Stimulated activated effector memory CD8-positive, alpha-beta T cell treated with anti-CD3 and anti-CD28 coated beads, Interleukin-12 subunit alpha, Interleukin-12 subunit beta, amount 100 ng/mL, for 72 hours (primary cell): ENCODE measurements at regions not wholly inside any gene's neighbourhood (a gene's known extent, or its start where the extent isn't known, plus 50 kb on each side); places are given as distances from the start of the nearest gene placed in this dataset.
"Not testable (repeated sequence)": the region's sequence is repeated elsewhere in the genome, so short reads cannot be mapped to it uniquely, and the experiment has no call there.

Source experiments
- ATAC-seq: fragments of 150-1000 bp; cut with Tn5 transposase; 2 replicates; pipeline ENCODE4 v1.10.0; 2021
- DNase-seq, 2 donors: peaks; one replicate each; pipeline ENCODE4 v3.0.0; 2021 to 2022; ENCODE audit warnings: low spot score in 2 of 2
- H3K27ac Mint-ChIP-seq: one replicate; pipeline ENCODE4 v1.8.0; 2022; ENCODE audit warnings: mild to moderate bottlenecking, mixed read lengths
- H3K36me3 Mint-ChIP-seq: one replicate; pipeline ENCODE4 v1.8.0; 2022; ENCODE audit warnings: mild to moderate bottlenecking, mixed read lengths
- H3K4me1 Mint-ChIP-seq: one replicate; pipeline ENCODE4 v1.8.0; 2022; ENCODE audit warnings: mixed read lengths
- H3K4me3 Mint-ChIP-seq: one replicate; pipeline ENCODE4 v1.8.0; 2022; ENCODE audit warnings: mild to moderate bottlenecking, mixed read lengths
- H3K9me3 Mint-ChIP-seq: one replicate; pipeline ENCODE4 v1.8.0; 2022; ENCODE audit warnings: mixed read lengths

- DNase-seq, result no peak
- H3K27ac Mint-ChIP-seq, result no peak overlapping the region
- H3K4me3 Mint-ChIP-seq, result no peak overlapping the region
- no peaks in the 10 kb centered on the region for H3K36me3 Mint-ChIP-seq
- H3K9me3 Mint-ChIP-seq, result no peaks in the 10 kb centered on the region
- no peaks in the 10 kb centered on the region for H3K4me1 Mint-ChIP-seq
- no peak for ATAC-seq
These were observed 65.9 kb upstream of the SLC1A4 start for GRCh38 chr2:64923385-64923710.

DNA sequence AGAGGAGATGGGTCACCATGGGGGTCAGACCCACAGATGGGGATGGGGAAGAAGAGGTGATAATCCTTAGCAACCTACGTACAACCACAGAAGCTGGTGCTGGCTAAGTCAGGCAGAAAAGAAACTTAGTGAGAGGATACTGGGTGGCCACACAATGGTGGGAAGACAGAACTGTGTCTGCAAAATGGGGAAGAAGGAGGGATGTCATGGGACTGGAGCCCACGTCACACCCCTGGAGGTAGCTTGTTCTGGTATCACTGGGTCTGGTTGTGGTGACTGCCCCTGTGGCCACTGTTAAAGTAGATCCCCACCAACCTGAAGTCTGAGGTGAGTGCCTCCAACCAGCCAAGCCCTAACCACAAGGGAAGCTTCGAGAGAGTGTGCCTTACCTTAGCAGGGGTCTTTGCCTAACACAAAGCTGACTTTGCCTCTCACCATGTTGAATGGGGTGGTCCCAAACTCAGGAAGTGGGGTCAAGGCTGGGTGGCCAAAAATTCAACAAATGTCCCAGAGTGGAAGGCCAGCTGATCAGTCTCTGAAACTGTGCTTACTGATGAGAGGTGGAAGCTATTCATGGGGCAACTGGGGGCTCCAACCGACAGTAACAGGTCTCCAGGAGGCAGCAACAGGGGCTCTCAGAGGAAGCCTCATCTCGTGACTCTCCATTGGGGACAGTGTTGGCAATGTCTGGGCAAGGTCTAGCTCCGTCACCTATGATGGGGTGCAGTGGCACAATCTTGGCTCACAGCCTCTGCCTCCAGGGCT, 64.8 kb upstream of the SLC1A4 start:
- H3K4me1 Mint-ChIP-seq, result no peaks in the 10 kb centered on the region
- H3K9me3 Mint-ChIP-seq, result no peaks in the 10 kb centered on the region
- no peaks in the 10 kb centered on the region for H3K36me3 Mint-ChIP-seq
- ATAC-seq, result no peak
- no peak overlapping the region for H3K4me3 Mint-ChIP-seq
- no peak for DNase-seq
- no peak overlapping the region for H3K27ac Mint-ChIP-seq

DNA sequence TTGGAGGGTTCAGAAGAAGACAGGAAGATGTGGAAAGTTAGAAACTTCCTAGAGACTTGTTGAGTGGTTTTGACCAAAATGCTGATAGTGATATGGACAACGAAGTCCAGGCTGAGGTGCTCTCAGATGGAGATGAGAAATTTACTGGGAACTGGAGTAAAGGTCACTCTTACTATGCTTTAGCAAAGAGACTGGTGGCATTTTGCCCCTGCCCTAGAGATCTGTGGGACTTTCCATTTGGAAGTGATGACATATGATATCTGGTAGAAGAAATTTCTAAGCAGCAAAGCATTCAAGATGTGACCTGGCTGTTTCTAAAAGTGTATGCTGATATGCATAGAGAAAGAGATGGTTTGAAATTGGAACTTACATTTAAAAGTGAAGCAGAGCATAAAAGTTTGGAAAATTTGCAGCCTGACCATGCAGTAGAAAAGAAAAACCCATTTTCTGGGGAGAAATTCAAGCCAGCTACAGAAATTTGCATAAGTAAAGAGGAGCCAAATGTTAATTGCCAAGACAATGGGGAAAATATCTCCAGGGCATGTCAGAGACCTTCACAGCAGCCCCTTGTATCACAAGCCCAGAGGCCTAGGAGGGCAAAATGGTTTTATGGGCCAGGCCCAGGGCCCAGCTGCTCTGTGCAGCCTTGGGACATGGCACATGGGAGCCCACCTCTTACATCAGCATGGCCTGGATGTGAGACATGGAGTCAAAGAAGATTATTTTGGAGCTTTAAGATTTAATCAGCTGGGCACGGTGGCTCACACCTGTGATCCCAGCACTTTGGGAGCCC, 63.1 kb upstream of the SLC1A4 start:
- not testable (repeated sequence) for ATAC-seq, H3K27ac Mint-ChIP-seq, DNase-seq, H3K4me3 Mint-ChIP-seq, H3K36me3 Mint-ChIP-seq, H3K9me3 Mint-ChIP-seq, H3K4me1 Mint-ChIP-seq

DNA sequence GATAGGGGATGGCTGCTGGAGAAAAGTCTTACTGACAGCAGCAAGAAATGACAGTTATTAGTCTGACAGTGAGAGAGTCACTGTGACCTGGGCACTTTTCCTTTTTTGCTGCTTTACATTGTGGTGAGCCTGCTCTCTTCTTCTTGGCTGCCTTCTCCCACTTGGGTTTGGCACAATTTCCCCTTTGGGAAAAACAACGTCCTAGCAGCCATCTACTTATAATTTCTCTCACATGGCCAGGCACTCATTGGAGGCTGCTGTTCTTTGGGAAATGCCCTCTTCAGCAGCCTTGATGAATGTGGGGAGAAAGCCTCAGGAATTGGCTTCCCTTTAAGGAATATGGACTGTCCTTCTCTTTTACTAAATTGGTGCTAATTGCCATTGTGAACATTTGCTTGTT, 60.4 kb upstream of the SLC1A4 start:
- DNase-seq, result no peak
- H3K36me3 Mint-ChIP-seq, result no peaks in the 10 kb centered on the region
- H3K9me3 Mint-ChIP-seq, result no peaks in the 10 kb centered on the region
- H3K4me1 Mint-ChIP-seq, result no peaks in the 10 kb centered on the region
- no peak for ATAC-seq
- H3K27ac Mint-ChIP-seq, result peak overlapping the region; percentile 30
- no peak overlapping the region for H3K4me3 Mint-ChIP-seq

DNA sequence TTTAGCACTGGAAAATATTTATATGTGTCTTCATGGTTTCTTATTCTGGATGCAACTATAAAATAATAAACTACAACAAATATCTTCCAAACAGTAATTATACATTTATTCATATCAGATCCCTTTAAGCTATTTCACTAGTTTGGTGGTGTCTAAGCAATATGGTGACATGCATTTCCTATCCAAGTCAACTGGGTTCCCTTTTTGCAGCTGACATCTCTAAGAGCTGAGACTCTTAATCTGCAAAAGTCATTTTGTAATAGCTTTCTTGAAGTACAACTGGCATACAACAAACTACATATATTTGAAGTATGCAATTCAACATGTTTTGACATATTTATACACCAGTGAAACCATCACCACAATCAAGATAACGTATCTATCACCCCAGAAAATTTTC, 59.9 kb upstream of the SLC1A4 start:
- DNase-seq (no peak), ATAC-seq (no peak)
- Mint-ChIP-seq H3K36me3 (no peaks in the 10 kb centered on the region), H3K27ac (no peak overlapping the region), H3K4me3 (no peak overlapping the region), H3K9me3 (no peaks in the 10 kb centered on the region), H3K4me1 (no peaks in the 10 kb centered on the region)

DNA sequence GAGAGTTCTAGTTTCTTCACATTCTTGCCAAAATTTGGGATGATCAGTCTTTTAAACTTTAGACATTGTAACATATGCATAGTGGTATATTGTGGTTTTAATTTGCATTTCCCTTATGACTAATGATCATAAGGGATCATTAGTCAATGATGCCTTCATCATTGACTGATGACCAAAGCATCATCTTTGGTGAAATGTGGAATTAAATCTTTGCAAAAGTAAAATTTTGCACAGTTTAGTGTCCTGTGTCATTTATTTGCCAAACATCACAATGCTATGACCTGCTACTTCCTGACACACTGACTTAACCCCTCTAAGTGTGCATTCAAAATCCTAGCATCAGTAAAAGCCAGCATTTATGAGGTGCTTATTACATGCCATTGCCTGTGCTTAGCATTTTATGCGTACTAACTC, 58.9 kb upstream of the SLC1A4 start:
- H3K27ac Mint-ChIP-seq, result no peak overlapping the region
- no peaks in the 10 kb centered on the region for H3K36me3 Mint-ChIP-seq
- no peaks in the 10 kb centered on the region for H3K4me1 Mint-ChIP-seq
- no peak overlapping the region for H3K4me3 Mint-ChIP-seq
- ATAC-seq (no peak), DNase-seq (no peak)
- H3K9me3 Mint-ChIP-seq, result no peaks in the 10 kb centered on the region

DNA sequence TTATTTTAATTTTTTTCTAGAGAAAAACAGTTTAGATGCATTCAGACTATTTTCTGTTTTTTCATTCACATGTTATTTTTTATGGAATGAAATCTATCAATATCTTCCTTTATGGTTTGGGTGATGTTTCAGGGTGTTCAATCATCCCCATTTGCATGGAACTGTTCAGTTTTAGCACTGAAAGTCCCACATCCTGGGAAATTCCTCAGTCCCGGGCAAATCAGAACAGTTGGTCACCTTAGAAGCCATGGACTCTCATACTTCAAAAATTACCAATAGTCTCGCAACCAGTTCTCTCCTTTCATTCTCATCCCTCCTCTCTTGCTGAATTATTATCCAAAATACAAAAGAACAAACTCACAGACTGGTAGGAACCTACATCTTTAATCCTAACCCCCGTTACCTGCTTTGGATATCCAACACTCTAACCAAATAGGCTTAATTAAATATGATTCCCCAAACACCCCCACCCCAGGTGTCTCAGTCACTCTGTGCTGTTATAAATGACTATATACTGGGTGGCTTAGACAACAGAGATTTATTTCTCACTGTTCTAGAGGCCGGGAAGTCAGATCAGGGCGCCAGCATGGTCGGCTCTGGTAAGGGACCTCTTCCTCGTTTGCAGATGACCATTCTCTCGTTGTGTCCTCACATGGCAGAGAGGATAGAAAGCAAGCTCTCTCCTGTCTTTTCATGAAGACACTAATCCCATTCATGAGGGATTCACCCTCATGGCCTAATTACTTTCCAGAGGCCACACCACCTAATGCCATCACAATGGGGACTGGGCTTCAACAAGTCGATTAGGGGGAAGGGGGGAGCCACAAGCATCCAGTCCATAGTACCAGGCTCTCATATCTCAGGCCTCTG, 57.7 kb upstream of the SLC1A4 start:
- no peaks in the 10 kb centered on the region for H3K4me1 Mint-ChIP-seq
- H3K4me3 Mint-ChIP-seq, result no peak overlapping the region
- H3K27ac Mint-ChIP-seq, result no peak overlapping the region
- no peak for DNase-seq
- H3K36me3 Mint-ChIP-seq, result no peaks in the 10 kb centered on the region
- no peak for ATAC-seq
- no peaks in the 10 kb centered on the region for H3K9me3 Mint-ChIP-seq

DNA sequence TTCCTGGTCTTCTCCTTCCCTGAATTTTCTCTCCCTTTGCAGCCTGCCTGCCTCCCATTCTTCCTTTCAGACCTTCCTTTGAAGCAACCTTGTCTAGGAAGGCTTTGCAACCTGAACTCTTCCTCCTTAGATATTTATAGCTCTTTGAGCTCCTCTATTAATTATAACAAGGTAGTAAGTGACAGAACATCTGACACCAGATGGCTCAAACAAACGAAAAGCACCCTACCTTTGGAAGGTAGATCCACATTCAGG, 57.2 kb upstream of the SLC1A4 start:
- Mint-ChIP-seq H3K9me3 (no peaks in the 10 kb centered on the region), H3K36me3 (no peaks in the 10 kb centered on the region), H3K27ac (no peak overlapping the region), H3K4me3 (no peak overlapping the region), H3K4me1 (no peaks in the 10 kb centered on the region)
- ATAC-seq, result no peak
- no peak for DNase-seq

DNA sequence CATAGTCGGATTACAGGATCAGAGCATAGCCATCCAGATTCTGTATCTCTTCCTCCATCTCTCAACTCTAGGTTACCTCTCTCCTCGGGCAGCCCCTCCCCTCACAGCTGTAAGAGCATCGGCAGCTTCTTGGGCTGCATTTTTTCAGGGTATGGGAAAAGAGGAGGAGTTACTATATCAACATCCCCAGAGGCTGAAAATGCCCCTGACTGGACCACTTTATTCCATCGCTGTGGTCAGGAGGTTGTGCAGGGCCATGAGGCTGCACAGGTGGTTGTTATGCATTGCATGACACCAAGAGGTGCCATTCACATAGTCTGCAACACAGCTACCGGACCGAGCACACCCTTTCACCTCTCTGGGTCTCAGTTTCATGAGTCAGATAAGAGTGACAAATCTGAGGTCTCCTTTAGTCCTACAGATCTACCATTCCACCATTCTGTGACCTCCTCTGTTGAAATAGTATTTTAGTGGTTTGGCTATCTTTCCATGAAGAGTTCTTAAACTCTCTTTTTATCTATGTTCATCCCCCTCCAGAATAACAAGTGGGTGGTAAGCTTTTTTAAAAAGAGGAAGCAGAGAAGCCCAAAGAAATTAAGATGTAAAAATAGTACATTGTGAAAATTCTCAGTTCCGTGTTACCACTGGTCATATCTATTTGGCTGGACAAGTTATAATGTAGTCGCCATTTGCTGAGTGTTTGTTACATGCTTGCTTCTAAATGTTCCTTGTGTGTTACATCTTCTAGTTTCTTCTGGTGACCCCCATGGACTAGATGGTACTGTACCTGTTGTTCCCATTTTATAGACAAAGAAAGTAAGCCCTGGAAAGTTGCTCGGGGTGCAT, 56.6 kb upstream of the SLC1A4 start:
- Mint-ChIP-seq H3K9me3 (no peaks in the 10 kb centered on the region), H3K4me3 (no peak overlapping the region), H3K4me1 (no peaks in the 10 kb centered on the region), H3K27ac (no peak overlapping the region), H3K36me3 (no peaks in the 10 kb centered on the region)
- peak; percentile 63 for ATAC-seq
- no peak for DNase-seq

DNA sequence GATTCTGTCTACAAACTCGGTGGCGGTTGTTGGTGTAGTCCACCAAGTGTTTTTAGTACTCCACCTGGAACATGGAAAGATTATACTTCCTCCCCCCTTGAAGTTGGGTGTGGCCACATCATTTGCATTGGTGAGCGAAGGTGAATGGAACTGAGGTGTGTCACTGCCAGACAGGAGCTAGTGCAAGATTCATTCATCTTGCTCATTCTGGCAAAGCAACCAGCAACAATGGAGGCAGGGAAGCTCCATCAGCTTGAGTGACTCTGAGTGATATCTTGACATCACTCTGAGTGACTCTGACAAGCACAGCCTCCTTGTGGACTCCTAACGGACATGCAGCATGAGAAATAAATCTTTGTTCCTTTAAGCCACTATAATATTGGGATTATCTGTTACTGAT, 54.7 kb upstream of the SLC1A4 start:
- ATAC-seq (no peak), DNase-seq (no peak)
- no peaks in the 10 kb centered on the region for H3K9me3 Mint-ChIP-seq
- H3K36me3 Mint-ChIP-seq, result no peaks in the 10 kb centered on the region
- H3K4me1 Mint-ChIP-seq, result peaks cover 12% of the 10 kb centered on the region
- H3K27ac Mint-ChIP-seq, result no peak overlapping the region
- no peak overlapping the region for H3K4me3 Mint-ChIP-seq

- H3K4me1 Mint-ChIP-seq, result peaks cover 18% of the 10 kb centered on the region
- no peaks in the 10 kb centered on the region for H3K36me3 Mint-ChIP-seq
- DNase-seq, result no peak
- no peak overlapping the region for H3K4me3 Mint-ChIP-seq
- ATAC-seq, result no peak
- no peak overlapping the region for H3K27ac Mint-ChIP-seq
- no peaks in the 10 kb centered on the region for H3K9me3 Mint-ChIP-seq
These were observed 52.4 kb upstream of the SLC1A4 start for GRCh38 chr2:64936809-64937208.

- H3K9me3 Mint-ChIP-seq, H3K27ac Mint-ChIP-seq, H3K36me3 Mint-ChIP-seq, ATAC-seq, DNase-seq, H3K4me3 Mint-ChIP-seq: not testable (repeated sequence)
- peaks cover 22% of the 10 kb centered on the region for H3K4me1 Mint-ChIP-seq
These were observed 51.9 kb upstream of the SLC1A4 start for GRCh38 chr2:64937314-64937686.

DNA sequence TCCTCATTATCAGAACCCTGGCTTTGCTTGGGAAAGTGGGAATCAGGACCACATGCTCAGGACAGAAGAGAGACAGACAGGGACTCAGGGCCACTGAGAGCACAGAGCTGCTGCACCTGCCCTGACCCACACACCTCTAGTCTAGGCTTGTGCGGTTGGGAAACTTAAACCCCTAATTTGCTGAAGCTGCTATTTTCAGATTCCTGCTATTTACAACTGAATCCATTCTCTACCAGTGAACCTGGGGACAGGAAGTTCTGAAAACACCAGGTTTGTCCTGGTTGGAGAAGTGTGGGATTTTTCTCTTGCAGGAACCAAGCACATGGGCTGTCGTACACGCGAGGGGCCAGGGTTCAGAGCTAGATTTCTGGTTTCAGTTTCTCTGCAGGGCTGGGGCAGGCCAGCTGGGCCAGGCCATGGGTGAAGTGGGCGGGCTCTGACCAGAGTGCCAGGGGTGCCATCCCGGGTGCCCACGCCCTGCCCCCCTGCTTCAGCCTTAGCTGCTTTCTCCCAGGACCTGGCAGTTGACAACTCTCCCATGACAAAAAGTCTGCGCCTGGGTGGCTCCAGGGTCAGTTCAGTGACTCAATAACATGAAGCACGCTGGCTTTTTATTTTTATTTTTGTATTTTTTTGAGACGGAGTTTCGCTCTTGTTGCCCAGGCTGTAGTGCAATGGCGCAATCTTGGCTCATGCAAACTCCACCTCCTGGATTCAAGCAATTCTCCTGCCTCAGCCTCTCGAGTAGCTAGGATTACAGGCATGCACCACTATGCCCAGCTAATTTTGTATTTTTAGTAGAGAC, 51.3 kb upstream of the SLC1A4 start:
- DNase-seq (no peak), ATAC-seq (no peak)
- peaks cover 24% of the 10 kb centered on the region for H3K4me1 Mint-ChIP-seq
- H3K9me3 Mint-ChIP-seq, result no peaks in the 10 kb centered on the region
- no peaks in the 10 kb centered on the region for H3K36me3 Mint-ChIP-seq
- no peak overlapping the region for H3K27ac Mint-ChIP-seq
- H3K4me3 Mint-ChIP-seq, result no peak overlapping the region

DNA sequence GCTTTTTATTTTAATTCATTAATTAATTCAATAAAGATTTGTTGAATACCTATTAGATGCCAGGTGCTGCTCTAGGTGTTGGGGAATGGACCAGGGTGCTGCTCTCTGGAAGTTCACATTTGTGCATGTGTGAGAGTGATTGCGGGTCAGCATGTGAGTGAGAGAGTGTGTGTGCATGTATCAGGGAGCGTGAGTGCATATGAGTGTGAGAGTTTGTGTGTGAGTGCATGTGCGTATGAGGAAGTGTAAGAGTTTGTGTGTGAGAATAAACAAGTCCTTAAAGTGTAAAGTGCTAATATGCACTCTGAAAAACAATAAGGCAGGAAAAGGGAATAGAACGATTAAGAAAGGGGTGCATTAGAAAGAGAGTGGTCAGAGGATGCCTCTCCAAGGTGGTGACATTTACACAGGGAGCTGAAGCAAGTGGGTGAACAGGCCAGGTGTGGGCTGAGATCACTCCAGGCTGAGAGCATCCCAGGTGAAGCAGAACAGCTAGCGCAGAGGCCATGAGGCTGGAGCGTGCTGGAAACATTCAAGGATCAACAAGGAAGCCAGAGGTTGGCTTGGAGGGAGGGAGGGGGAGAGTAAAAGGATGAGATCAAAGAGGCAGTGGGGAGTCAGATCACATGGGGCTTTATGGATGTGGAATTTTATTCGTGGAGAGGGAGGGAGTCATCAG, 50.5 kb upstream of the SLC1A4 start:
- Mint-ChIP-seq H3K36me3 (no peaks in the 10 kb centered on the region), H3K9me3 (no peaks in the 10 kb centered on the region), H3K27ac (no peak overlapping the region), H3K4me3 (no peak overlapping the region), H3K4me1 (peaks cover 24% of the 10 kb centered on the region)
- ATAC-seq, result no peak
- DNase-seq, result no peak
